ENCODE measurements at regions not wholly inside any gene's neighbourhood (a gene's known extent, or its start where the extent isn't known, plus 50 kb on each side); places are given as distances from the start of the nearest gene placed in this dataset.

DNA sequence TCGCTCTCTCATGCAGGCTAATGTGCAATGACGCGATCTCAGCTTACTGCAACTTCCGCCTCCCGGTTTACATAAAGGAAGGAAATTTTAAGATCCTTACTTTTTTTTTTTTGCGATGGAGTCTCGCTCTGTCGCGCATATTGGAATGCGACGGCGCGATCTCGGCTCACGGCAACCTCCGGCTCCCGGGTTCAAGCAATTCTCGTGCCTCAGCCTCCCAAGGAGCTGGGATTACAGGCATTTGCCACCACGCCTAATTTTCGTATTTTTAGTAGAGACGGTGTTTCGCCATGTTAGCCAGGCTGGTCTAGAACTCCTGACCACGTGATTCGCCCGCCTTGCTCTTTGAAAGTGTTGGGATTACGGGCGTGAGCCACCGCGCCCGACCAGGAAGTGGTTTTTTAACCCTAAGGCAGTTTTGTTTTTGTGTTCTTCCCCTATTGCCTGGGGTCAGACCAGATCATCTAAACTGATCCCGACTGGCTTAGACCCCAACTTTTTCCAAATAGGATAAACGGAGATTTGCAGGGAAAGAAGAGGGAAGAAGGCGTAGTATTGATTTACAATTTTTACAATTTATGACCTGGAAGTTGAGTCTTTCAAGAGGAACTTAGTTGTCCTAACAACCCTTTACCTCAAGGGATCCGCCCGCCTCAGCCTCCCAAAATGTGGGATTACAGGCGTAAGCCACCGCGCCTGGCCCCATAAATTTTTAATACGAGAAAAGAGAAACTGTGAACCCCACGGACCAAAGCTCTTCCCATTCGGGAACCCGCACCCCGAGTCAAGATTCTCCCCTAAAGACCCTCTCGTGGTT is 142.0 kb downstream of the ZNF737 start:
- no peak for TF ChIP-seq EZH2 (IDR thresholded peaks at IDR 0.05; ENCODE audit: borderline replicate concordance, low read length)
- TF ChIP-seq, protein P1, sequence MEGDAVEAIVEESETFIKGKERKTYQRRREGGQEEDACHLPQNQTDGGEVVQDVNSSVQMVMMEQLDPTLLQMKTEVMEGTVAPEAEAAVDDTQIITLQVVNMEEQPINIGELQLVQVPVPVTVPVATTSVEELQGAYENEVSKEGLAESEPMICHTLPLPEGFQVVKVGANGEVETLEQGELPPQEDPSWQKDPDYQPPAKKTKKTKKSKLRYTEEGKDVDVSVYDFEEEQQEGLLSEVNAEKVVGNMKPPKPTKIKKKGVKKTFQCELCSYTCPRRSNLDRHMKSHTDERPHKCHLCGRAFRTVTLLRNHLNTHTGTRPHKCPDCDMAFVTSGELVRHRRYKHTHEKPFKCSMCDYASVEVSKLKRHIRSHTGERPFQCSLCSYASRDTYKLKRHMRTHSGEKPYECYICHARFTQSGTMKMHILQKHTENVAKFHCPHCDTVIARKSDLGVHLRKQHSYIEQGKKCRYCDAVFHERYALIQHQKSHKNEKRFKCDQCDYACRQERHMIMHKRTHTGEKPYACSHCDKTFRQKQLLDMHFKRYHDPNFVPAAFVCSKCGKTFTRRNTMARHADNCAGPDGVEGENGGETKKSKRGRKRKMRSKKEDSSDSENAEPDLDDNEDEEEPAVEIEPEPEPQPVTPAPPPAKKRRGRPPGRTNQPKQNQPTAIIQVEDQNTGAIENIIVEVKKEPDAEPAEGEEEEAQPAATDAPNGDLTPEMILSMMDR (IDR thresholded peaks at IDR 0.05; ENCODE audit: low read length), result no peak
- H3F3A ChIP-seq (ENCODE audit: insufficient read depth, low read length), result 0 out of 2 replicates have a peak, but pooled peaks cover 4% of the 10 kb centered on the region
- H3K9ac ChIP-seq (ENCODE audit: low read length), result peak overlapping the region; percentile 93
- peak overlapping the region; percentile 87 for H3K27ac ChIP-seq (ENCODE audit: low read depth, low read length, poor library complexity, severe bottlenecking)
- peaks cover 8% of the 10 kb centered on the region for H3K9me3 ChIP-seq (ENCODE audit: low read length)
- no peaks in the 10 kb centered on the region for H3K27me3 ChIP-seq (ENCODE audit: insufficient read depth, low read length)
- peaks cover 18% of the 10 kb centered on the region for H3K4me1 ChIP-seq (ENCODE audit: insufficient read depth, low read length, severe bottlenecking)
- H3K4me3 ChIP-seq (ENCODE audit: low read depth, low read length, poor library complexity, severe bottlenecking), result peak overlapping the region; percentile 93
- H3K79me2 ChIP-seq (ENCODE audit: insufficient read depth, low read length), result peaks cover 9% of the 10 kb centered on the region
- peaks cover 41% of the 10 kb centered on the region for H3K36me3 ChIP-seq (ENCODE audit: insufficient read depth, low read length)
- peak overlapping the region; percentile 51 for H3K4me2 ChIP-seq (ENCODE audit: low read length)
- no peaks in the 10 kb centered on the region for H3K9me2 ChIP-seq (ENCODE audit: low read depth, low read length)
- no peak overlapping the region for H2AFZ ChIP-seq (ENCODE audit: low read length)
- no peaks in the 10 kb centered on the region for H4K20me1 ChIP-seq (ENCODE audit: insufficient read depth, low read length)

DNA sequence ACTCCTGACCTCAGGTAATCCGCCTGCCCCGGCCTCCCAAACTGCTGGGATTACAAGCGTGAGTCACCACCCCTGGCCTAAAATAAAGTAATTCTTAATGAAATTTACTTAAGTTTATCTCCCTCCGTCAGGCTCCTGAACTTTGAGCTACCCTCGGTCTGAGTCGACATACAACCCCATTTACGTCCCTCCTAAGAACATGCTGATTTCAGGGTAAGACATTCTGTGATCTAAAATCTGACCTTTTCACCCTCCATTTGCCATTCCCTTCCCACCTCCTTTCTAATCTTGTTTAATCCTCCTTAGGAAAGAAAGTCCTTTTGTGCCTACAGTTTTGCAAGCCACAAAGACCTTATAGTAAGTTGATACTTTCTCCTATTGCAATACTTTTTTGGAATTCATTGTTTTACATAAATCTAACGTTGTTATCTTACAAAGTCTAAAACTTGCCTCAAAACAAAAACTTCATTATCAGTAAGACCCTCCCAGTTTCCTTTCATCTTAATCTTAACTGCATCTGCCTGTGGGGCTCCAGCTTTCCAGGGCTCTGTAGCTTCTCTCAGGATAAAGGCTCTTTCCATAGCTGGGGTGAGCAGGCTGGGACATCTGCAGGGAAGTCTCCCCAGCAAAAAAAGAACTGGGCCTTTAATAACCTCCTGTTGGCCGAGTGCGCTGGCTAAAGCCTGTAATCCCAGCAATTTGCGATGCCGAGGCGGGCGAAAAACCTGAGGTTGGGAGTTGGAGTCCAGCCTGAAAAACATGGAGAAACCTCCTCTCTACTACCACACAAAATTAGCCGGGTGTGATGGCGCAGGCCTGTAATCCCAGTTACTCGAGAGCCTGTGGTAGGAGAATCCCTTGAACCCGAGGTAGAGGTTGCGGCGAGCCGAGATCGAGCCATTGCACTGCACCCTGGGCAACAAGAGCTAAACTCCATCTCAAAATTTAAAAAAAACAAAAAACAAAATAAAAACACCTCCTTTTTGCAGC is 143.1 kb downstream of the ZNF737 start:
- Histone ChIP-seq H3K4me3 (ENCODE audit: low read depth, low read length, poor library complexity, severe bottlenecking) (no peak overlapping the region), H3K27ac (ENCODE audit: low read depth, low read length, poor library complexity, severe bottlenecking) (no peak overlapping the region), H3K9me2 (ENCODE audit: low read depth, low read length) (no peaks in the 10 kb centered on the region), H3K4me1 (ENCODE audit: insufficient read depth, low read length, severe bottlenecking) (peaks cover 18% of the 10 kb centered on the region), H3K9me3 (ENCODE audit: low read length) (peaks cover 10% of the 10 kb centered on the region), H3K9ac (ENCODE audit: low read length) (no peak overlapping the region), H2AFZ (ENCODE audit: low read length) (no peak overlapping the region), H3K36me3 (ENCODE audit: insufficient read depth, low read length) (peaks cover 52% of the 10 kb centered on the region), H3F3A (ENCODE audit: insufficient read depth, low read length) (0 out of 2 replicates have a peak, but pooled peaks cover 4% of the 10 kb centered on the region), H3K4me2 (ENCODE audit: low read length) (no peak overlapping the region), H4K20me1 (ENCODE audit: insufficient read depth, low read length) (no peaks in the 10 kb centered on the region), H3K79me2 (ENCODE audit: insufficient read depth, low read length) (peaks cover 12% of the 10 kb centered on the region), H3K27me3 (ENCODE audit: insufficient read depth, low read length) (no peaks in the 10 kb centered on the region)
- TF ChIP-seq EZH2 (IDR thresholded peaks at IDR 0.05; ENCODE audit: borderline replicate concordance, low read length), result no peak
- TF ChIP-seq, protein P1 (IDR thresholded peaks at IDR 0.05; ENCODE audit: low read length), result no peak

DNA sequence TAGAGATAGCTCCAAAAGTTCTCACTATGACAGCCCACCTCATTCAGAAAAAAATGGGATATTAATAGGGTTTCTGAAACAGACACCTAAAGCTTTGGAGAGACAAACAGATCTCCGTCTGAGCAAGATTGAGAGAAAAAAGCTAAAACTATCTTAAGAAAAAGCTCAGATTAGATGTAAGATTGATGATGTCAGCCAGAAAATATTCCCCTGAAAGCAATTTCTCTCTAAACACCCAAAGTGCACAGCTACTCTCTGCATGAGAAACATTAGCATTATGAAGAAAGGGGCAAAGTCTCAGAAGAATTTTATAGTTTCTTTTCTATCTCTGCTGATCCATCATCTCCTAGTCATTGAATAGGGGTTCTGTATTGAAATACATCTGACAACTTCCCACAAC is 148.9 kb downstream of the ZNF737 start:
- H3K27me3 ChIP-seq (ENCODE audit: insufficient read depth, low read length), result no peaks in the 10 kb centered on the region
- no peak overlapping the region for H3K9ac ChIP-seq (ENCODE audit: low read length)
- no peak overlapping the region for H3K27ac ChIP-seq (ENCODE audit: low read depth, low read length, poor library complexity, severe bottlenecking)
- peaks cover 2% of the 10 kb centered on the region; the same call in 1 of the 2 replicates for H3K9me3 ChIP-seq (ENCODE audit: low read length)
- H3K4me1 ChIP-seq (ENCODE audit: insufficient read depth, low read length, severe bottlenecking), result no peaks in the 10 kb centered on the region
- no peak for TF ChIP-seq EZH2 (IDR thresholded peaks at IDR 0.05; ENCODE audit: borderline replicate concordance, low read length)
- TF ChIP-seq, protein P1 (IDR thresholded peaks at IDR 0.05; ENCODE audit: low read length), result no peak
- H3K79me2 ChIP-seq (ENCODE audit: insufficient read depth, low read length), result peaks cover 7% of the 10 kb centered on the region; the same call in 1 of the 2 replicates
- H3K4me3 ChIP-seq (ENCODE audit: low read depth, low read length, poor library complexity, severe bottlenecking), result no peak overlapping the region
- no peaks in the 10 kb centered on the region for H3K9me2 ChIP-seq (ENCODE audit: low read depth, low read length)
- no peaks in the 10 kb centered on the region for H3F3A ChIP-seq (ENCODE audit: insufficient read depth, low read length)
- no peak overlapping the region for H2AFZ ChIP-seq (ENCODE audit: low read length)
- H3K4me2 ChIP-seq (ENCODE audit: low read length), result no peak overlapping the region
- H3K36me3 ChIP-seq (ENCODE audit: insufficient read depth, low read length), result peaks cover 90% of the 10 kb centered on the region
- no peaks in the 10 kb centered on the region for H4K20me1 ChIP-seq (ENCODE audit: insufficient read depth, low read length)
